Adipose tissue (tissue), 3 donors: ENCODE measurements at regions not wholly inside any gene's neighbourhood (a gene's known extent, or its start where the extent isn't known, plus 50 kb on each side); places are given as distances from the start of the nearest gene placed in this dataset.

Experiments
- H3K27ac ChIP-seq: one replicate; pipeline ENCODE4 v1.5.1; 2013; ENCODE audit warnings: low read depth, low read length
- WGBS, 3 donors: extraction: QIAGEN DNeasy Blood & Tissue Kit; methylation state at CpG; one replicate each; pipeline ENCODE4 v1.1.7; 2013; 5-methylcytosine and 5-hydroxymethylcytosine counted together
- donor health status: healthy with polysubstance abuse.
- donor health status: Bipolar disorder and iron deficiency.
- donor health status: healthy.

DNA sequence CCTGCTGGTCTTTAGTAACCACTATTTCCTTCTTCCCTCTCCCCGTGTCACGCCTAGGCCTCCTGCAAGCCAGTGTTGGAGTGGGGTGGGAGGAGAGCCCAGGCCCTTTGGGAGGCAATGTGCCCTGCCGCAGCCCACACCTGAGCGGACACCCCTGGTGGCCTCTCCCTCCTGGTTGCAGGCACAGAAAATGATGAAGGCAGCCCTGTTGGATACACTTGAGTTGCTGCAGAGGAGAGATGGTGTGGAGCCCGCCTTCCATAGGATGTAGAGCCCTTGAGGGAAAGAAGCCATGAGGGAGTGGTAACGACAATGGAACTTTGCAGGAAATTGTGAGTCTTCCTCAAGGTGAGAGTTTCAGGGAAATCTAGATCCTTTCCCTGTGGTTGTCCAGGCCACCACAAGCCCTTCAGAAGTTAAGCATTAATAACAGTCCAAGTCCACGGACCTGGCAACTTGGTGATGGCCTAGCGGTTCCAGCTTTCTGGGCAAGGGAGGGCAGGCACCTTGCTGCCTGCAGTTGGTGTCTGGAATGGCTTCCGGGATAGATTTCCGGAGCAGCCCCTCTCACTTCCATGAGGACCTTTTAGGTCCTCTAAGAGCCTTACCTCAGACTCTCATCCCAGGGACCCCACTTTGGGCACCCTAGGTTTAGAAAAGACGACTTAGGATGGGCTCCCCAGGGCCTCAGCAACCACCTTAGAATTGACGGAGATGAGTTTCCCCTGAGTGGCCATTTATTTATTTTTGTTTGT is 67.3 kb upstream of the NXT1 start:
- 75 to 85% (median 84%) methylated on average over 12 of the region's 12 CpGs for WGBS, 3 donors
- H3K27ac ChIP-seq: no peak overlapping the region

DNA sequence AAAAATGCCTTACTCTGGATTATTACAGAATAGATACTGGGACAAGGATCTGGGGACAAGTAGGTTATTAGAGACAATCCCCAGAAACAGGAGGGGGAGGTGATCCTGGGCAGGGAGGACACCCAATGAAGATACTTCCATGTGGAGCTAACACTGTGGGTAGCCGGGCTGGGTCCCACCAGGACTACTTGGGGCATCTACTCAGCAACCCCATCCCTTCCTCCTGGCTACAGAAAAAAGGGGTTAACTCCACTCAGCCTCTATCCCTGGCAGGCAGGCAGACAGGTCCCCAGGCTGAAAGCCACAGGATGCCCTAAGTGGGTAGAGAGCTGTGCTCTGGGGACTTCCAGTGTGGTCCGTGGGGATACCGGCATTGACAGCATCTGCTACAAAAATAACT is 68.0 kb upstream of the NXT1 start:
- 75 to 87% (median 86%) methylated on average over 3 of the region's 3 CpGs for WGBS, 3 donors

DNA sequence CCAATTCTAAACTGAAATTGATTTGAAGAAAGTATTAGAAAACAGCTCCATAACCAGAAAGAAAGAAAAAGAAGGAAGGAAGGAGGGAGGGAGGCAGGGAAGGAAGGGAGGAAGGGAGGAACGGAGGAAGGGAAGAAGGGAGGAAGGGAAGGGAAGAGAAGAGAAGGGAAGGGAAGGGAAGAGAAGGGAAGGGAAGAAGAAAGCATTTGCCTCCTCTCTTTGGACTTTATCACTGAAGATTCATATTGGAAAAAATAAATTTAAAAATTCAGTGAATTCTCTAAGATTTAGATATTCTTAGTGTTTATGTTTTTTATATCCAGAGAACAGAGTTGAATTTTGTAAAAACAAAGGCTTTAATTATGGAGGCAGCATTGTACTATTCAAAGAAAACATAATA is 68.5 kb upstream of the NXT1 start:
- no peak overlapping the region for H3K27ac ChIP-seq
- WGBS, 3 donors: 13 to 55% (median 28%) methylated on average over 1 of the region's 1 CpG

More for the DNA sequence above, 68.0 kb upstream of the NXT1 start:
- no peak overlapping the region for H3K27ac ChIP-seq

DNA sequence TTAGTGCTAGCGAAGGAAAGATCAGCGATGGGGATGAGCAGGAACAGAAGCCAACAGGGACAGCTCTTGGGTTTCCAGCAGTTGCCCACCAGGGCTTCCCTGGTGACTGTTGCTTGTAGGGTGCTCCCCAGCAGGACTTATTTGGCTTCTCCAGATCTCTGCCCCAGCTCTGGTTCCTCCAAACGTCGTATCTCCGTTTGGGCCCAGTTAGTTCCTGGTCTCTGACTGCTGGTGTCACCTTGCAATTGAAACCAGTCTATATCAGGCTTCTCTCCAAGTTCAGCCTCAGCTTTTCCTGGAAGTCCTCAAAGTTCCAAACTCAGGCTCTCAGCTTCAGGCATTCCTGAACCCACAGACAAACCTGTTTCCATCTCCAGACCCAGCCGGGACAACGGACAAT is 70.8 kb upstream of the NXT1 start:
- 79 to 96% (median 93%) methylated on average over 7 of the region's 7 CpGs for WGBS, 3 donors
- no peak overlapping the region for H3K27ac ChIP-seq

DNA sequence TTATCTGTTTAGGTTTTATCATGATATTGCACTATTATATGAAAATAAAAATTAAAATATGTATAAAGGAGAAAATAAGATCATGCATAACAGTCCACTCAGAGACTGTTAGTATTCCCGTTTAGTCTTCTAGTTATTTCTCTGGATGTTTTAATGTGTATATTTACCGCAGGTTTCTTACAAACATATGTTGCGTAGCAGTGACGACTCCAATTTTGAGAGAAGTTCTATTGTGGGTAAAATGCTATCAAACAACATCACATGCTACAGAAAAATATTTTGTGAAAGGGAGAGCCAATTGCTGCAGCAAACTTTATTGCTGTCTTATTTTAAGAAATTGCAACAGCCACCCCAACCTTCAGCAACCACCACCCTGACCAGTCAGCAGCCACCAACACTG is 72.4 kb upstream of the NXT1 start:
- WGBS, 3 donors: 88 to 93% (median 89%) methylated on average over 4 of the region's 4 CpGs
- no peak overlapping the region for H3K27ac ChIP-seq

DNA sequence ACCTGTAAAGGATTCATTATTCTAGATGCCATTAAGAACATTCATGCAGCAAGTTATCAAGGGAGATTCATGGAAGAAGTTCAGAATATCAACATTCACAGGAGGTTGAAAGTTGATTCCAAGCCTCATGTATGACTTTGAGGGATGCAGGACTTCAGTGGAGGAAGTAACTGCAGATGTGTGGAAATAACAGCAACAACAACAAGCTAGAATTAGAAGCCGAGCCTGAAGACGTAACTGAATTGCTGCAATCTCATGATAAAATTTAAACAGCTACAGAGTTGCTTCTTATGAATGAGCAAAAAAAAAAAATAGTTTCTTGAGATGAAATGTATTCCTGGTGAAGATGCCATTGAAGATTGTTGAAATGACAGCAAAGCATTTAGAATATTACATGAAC is 73.3 kb upstream of the NXT1 start:
- 50 to 86% (median 59%) methylated on average over 2 of the region's 2 CpGs for WGBS, 3 donors
- H3K27ac ChIP-seq: no peak overlapping the region

DNA sequence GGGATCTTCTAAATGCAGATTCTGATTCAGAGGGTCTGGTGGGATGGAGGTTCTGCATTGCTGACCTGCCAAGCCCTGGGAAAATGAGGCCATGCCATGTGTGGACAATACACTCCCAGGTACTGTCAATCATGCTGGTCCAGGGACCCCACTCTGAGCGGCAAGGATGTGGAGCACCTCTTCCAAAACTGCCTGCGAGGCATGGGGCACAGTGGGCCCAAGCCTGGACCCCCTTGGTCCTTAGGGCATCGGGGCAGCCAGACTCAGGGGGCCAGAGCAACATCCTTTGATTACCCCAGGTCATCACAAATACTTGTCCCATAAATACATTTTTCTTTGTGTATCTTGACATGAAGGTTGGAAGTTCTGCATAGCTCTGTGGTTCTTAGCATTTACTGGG is 76.8 kb upstream of the NXT1 start:
- no peak overlapping the region for H3K27ac ChIP-seq
- 80 to 96% (median 89%) methylated on average over 3 of the region's 3 CpGs for WGBS, 3 donors

DNA sequence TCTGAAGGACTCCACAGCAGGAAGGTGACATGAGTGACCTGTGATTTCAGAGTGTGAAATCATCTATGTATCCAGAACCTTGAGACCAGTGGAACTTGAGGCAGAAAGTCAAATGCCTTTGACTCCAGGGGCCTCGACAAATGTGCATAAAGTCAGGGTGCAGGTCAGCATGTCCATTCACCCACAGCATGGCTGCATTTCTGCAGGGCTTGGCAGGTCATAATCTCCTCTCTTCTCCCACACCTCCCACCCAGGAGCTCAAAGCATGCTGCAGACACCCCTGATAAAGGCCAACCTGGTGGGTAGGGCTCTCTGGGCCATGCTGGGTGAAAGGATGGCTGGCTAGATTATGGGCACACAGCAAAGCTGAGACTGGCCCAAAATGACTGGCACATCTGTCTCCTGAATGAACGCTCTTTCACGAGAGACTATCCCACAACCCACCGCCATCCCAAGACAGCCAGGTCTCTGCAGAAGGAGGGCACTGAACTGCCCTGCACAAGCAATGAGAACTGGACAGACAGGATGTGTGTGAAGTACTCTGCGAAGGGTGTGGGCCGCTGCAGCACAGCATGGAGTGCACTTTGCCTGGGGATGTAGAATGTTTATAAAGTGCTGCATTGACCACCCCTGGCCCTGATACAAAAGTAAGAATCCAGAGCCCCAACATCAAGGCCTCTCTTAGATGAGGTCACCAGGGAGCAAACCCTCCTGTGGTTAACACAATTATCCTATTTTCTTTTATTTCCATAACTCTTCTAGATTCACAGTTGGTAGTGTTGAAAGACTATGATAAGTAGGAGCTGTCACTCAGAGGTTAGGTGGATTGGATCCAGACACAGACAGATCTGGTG is 78.2 kb upstream of the NXT1 start:
- H3K27ac ChIP-seq: no peak overlapping the region
- WGBS, 3 donors: 88 to 96% (median 95%) methylated on average over 6 of the region's 6 CpGs

DNA sequence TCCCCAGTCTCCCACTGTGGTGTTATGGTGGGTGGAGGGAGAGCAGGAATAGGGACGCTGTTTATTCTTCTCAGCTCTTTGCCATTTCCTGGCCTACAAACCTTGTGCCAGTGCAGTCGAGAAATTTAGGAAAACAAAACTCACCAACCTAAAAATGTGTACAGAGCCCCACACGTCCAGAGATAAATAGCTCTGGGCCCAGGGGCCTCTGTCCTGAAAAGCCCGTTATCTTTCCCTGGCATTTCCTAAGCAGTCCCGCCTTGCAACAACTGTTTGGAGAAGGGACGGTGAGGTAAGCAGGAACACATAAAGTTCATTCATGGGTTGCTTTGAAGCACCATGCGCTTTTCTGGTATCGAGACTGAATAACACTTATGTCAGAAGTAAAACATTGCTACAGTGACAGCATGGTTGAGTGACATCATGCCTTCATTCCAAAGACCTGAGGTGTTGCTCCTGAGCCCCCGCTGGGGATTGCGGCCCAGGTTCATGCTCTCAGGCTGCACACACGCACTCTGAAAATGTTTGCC is 80.1 kb upstream of the NXT1 start:
- 41 to 67% (median 65%) methylated on average over 11 of the region's 11 CpGs for WGBS, 3 donors
- H3K27ac ChIP-seq: no peak overlapping the region

DNA sequence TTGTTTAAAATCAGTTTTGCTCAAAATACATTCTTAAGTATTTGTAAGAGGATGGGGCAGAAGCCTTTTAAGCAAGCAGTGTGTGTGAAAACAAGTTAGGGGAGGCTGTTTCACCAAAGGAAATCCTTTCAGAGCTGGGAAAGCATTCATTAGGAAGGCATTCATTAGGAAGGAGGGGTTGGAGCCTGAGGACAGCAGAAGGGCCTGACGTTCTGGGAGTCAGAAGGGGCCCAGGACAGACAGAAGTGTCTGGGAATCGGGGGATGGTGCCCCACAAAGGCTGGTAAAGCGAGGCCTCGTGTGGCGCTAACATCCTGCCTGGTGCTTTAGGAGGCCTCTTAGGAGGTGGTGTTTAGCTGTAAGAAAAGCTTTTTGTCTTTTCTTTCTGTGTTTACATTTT is 80.6 kb upstream of the NXT1 start:
- WGBS, 3 donors: 60 to 76% (median 75%) methylated on average over 5 of the region's 5 CpGs
- no peak overlapping the region for H3K27ac ChIP-seq

DNA sequence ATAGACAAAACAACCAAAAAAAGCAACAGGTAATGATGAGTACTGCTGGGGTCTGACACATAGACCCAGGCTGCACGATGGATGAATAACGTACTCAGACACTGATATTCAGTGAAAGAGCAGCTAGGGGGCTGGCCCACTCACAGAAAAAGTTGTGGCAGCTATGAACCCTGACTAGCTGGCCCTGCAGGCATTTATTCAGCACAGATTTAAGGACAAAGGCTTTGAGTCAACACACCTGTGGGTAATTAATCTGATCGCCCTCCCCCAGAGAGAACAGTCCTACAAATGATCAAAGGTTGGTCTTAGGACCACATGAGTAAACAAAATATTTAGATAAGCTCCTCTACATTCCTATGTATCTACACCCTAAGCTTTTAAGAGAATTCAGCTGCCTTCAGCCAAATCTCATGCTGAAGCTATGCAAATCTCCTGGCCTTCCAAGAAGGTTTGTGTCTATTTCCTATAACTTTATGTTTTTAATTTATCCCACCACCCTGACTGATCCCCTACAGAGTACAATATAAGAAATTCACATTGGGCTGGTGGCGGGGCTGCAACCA is 81.7 kb upstream of the NXT1 start:
- no peak overlapping the region for H3K27ac ChIP-seq
- 86 to 92% (median 87%) methylated on average over 4 of the region's 4 CpGs for WGBS, 3 donors

DNA sequence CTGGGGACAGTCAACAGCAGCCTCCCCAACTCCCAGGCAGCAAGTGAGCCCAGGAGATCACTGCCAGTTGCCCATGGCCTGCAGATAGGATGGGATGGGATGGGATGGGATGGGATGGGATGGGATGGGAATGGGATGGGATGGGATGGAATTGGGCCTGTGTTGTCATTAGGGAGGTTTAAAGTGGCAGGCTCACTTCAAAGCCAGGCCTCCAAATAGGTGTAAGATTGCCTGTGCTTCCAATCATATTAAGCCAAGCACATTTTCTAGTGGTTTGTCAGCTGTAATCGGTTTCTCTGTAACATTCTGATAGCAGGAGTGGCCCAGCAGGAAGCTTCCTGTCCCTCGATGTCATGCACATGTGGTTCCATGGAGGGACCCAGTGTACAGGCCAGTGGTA is 82.7 kb upstream of the NXT1 start:
- H3K27ac ChIP-seq: no peak overlapping the region
- 87 to 89% (median 88%) methylated on average over 2 of the region's 2 CpGs for WGBS, 3 donors

DNA sequence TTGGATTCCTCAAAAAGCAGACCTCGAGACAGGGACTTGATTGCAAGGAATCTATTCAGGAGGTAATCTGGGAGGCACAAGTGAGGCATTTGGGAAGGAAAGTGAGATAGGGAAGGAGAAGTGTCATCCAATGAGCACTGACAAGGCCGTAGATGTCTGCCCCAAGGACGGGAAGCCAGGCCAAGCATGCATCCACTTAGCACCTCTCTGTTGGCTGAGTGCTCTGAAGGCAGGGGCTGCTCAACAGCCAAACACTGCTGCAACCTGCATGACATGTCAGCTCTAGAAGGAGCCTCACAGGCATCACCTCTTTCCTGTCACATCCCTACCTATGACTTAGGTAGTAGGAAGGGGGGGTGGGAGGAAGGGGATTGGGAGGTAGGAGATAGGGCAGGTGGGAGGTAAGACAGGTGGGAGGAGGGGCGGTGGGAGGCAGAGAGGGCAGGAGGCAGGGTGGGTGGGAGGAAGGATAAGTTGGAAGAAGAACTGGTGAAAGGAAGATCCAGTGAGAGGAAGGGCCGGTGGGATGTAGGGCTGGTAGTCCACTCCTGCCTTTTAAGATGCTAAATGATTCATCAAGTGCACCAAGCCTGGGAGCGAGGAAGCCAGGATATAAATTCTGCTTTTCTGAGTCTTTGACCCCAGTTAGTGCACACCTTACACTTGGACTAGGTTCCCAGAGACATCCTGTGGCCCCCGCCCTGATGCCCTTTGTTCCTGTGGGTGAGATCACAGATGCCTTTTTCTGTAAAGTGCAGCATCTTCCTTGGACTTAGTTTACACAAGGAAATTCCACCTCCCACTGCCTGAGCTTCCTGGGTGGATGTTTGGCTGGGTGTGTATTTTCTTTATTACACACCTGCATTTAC is 83.8 kb upstream of the NXT1 start:
- no peak overlapping the region for H3K27ac ChIP-seq
- 73 to 82% (median 76%) methylated on average over 7 of the region's 7 CpGs for WGBS, 3 donors

DNA sequence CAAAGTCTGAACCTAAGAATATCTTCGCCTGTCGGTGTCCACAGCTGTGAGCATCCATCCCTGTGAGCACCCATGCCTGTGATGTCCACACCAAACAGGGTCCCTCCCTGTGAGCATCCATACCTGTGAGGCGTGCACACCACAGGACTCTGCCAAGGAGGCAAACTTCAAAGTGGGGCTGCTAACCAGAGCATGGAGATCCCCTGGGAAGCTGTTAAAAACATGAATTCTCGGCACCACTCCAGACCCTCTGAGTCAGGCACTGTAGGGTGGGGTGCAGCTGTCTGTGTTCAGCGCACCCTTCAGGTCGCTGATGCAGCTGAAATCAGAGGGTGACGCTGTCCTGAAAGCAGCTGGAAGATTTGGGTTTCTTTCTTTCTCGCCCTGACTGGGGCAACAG is 85.4 kb upstream of the NXT1 start:
- no peak overlapping the region for H3K27ac ChIP-seq
- 80 to 89% (median 87%) methylated on average over 8 of the region's 8 CpGs for WGBS, 3 donors

DNA sequence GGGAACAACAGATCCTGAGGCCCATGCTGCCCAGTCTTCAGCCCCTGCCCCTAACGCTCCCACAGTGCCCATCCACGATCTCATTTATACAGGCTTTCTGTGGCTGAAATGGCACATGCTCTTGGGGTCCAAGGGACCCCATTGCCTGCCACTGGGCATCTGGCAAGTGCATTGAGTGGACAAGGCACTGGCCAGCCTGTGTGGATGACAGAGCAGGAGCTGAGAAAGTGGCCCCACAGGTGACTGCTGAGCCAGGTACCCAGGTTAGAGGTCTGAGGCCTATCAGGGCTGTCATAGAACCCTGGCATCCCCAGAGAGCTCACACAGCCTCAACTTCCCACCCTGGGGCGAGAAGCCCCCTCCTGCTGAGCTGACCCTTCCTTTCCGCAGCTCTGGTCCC is 86.0 kb upstream of the NXT1 start:
- WGBS, 3 donors: 77 to 84% (median 78%) methylated on average over 4 of the region's 4 CpGs
- H3K27ac ChIP-seq: no peak overlapping the region

DNA sequence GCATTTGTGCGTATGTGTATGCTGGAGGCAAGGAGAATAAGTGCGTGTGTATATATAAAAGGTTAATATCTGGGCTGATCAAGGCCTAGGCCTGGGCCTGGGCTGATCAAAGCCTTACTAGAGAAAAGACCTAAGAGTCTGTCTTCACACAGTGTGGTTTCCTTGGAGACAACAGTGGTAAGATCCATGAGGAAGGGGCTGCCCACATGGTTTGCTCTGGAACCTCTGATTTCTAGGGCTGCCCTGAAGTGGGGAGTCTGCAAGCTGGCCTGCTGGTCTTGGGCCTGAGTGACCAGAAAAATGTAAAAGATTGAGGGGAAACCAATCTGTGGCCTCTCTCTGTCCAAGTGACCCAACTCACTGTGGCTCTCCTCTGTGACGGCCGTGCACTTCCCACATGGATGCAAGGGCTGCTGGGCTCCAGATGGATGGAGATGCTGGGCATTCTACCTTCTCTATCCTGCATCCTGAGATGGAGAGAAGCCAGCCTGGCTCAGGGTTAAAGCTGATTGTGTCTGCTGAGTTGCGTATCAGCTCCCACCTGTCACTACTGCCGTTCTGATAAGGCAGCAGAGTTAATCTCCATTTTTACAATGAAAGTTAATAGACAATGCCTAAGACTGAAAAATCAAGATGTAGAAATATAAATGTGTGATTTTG is 90.3 kb upstream of the NXT1 start:
- 71 to 94% (median 88%) methylated on average over 6 of the region's 6 CpGs for WGBS, 3 donors

DNA sequence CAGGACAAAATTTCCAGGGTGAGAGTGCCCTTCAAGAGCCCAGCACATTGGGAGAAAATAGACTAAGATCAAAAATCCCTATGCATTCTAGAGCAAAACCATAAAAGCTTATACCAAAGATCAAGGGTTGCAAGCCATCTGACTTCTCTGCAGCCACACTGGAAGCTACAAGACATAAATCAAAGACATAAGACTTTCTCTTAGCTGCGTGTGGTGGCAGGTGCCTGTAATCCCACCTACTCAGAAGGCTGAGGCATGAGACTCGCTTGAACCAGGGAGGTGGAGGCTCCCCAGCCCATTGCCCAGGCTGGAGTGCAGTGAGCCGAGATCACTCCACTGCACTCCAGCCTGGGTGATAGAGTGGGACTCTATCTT is 91.9 kb upstream of the NXT1 start:
- peak overlapping the region; percentile 42 for H3K27ac ChIP-seq
- 63 to 71% (median 65%) methylated on average over 3 of the region's 3 CpGs for WGBS, 3 donors

More for the DNA sequence above, 90.3 kb upstream of the NXT1 start:
- no peak overlapping the region for H3K27ac ChIP-seq
